Colonic mucosa (tissue), 4 donors: ENCODE measurements at regions not wholly inside any gene's neighbourhood (a gene's known extent, or its start where the extent isn't known, plus 50 kb on each side); places are given as distances from the start of the nearest gene placed in this dataset.

Experiments used
- DNase-seq: peaks from one replicate; pipeline ENCODE4 v3.0.0-alpha.2; 2020
- H3K27ac ChIP-seq: fragments of 200-600 bp; one replicate; pipeline ENCODE4 v1.8.0; 2021
- H3K27me3 ChIP-seq: fragments of 200-600 bp; one replicate; pipeline ENCODE4 v1.8.0; 2021
- H3K36me3 ChIP-seq: fragments of 200-600 bp; one replicate; pipeline ENCODE4 v1.8.0; 2021
- H3K4me1 ChIP-seq: fragments of 200-600 bp; one replicate; pipeline ENCODE4 v1.8.0; 2021; ENCODE audit warnings: mild to moderate bottlenecking
- H3K4me3 ChIP-seq: fragments of 200-600 bp; one replicate; pipeline ENCODE4 v1.8.0; 2021
- H3K9ac ChIP-seq, 2 donors: one replicate each; pipeline ENCODE4 v1.7.0; 2013; ENCODE audit warnings: control low read depth in 2 of 2, low read depth in 2 of 2, low read length in 2 of 2
- H3K9me3 ChIP-seq: fragments of 200-600 bp; one replicate; pipeline ENCODE4 v1.8.0; 2021
- intact Hi-C: fragments of 100-400 bp; cut with DNase I; formaldehyde crosslinking; loops from one replicate; pipeline ENCODE4 v1.14.1; 2022
- TF ChIP-seq, protein P1 (sequence below): fragments of 200-600 bp; IDR thresholded peaks from one replicate; pipeline ENCODE4 v1.8.0; 2022; ENCODE audit warnings: antibody characterized with exemption, mild to moderate bottlenecking
- donor health status: healthy.
- donor health status: DM: no; HTN: no; CAD: no.
- donor health status: DM: no; HTN: no; CAD: no.

DNA sequence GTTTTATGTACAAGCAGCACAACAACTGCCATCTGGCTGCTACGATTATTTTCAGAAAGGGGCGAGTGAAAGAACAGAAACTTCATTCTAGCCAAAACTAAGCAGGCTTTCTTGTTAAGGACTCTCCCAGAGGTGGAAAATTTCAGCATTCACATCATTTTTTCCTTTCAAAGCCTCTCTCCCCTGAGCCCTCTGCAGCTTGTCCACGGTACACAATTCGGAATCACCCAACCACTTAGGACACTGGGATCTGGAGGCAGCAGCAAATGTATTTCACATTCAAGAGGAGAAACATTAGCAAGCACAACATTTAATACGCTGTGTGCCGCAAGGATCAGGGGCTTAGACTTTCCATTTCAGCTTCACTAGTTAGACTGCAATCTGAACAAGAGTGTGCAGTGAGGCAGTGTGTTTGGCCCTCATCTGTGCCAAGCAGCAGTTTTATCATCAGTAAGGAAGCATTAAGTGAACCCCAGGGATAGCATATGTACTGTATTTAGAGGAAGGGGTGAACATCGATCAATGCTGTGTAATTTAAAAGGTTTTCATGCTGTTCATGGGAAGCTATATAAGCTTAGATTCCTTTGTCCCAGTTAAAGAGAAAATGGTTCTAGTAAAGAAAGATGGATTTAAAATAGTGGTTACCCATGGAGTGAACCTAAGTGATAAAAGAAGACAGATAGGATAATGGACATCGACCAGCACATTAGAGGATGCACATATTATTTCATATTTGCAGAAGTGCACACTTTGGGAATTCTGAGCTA, 504.9 kb downstream of the TBL1XR1 start:
- H3K4me1 ChIP-seq, result no peaks in the 10 kb centered on the region
- no peaks in the 10 kb centered on the region for H3K36me3 ChIP-seq
- H3K4me3 ChIP-seq, result no peak overlapping the region
- intact Hi-C loops, result no loop called here
- H3K9ac ChIP-seq, result no peak overlapping the region
- no peaks in the 10 kb centered on the region for H3K9me3 ChIP-seq
- TF ChIP-seq, protein P1, sequence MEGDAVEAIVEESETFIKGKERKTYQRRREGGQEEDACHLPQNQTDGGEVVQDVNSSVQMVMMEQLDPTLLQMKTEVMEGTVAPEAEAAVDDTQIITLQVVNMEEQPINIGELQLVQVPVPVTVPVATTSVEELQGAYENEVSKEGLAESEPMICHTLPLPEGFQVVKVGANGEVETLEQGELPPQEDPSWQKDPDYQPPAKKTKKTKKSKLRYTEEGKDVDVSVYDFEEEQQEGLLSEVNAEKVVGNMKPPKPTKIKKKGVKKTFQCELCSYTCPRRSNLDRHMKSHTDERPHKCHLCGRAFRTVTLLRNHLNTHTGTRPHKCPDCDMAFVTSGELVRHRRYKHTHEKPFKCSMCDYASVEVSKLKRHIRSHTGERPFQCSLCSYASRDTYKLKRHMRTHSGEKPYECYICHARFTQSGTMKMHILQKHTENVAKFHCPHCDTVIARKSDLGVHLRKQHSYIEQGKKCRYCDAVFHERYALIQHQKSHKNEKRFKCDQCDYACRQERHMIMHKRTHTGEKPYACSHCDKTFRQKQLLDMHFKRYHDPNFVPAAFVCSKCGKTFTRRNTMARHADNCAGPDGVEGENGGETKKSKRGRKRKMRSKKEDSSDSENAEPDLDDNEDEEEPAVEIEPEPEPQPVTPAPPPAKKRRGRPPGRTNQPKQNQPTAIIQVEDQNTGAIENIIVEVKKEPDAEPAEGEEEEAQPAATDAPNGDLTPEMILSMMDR, result no peak
- no peak for DNase-seq
- no peak overlapping the region for H3K27ac ChIP-seq
- no peaks in the 10 kb centered on the region for H3K27me3 ChIP-seq

DNA sequence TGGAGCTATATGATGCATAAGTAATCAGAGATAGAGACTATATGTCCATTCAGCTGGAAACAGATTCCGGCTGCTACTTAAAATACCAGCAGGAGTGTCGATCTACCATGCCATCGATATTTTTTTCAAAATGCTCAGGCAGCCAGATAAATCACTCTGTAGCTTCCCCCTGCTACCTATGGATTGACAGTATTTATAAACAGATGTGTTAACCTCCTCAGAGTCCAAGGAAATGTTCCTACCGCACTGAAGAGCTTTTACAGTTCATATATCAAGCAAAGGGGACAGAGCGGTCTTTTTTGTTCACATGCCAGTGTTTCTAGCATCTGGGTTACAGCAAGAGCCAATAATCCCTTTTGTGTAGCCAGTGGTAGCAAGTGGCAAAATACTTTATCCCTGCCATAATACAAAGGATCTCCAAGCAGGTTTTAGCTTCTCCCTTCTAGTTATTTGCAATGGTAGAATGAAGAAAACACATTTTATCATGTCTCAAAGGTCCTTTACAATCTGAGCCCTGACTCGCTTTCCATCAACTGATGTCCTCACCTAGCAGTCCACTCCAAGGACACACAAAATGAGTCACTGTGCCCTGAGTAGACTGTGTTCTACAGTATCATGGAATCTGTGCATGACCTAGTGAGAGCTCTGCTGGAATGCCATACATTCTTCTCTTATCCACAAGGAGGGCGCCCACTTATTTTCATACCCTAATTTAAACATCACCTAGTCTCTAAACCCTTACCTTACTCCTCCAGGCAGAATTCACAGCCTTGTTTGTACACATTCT, 507.0 kb downstream of the TBL1XR1 start:
- Histone ChIP-seq H3K27ac (no peak overlapping the region), H3K4me1 (no peaks in the 10 kb centered on the region), H3K9me3 (no peaks in the 10 kb centered on the region), H3K9ac (no peak overlapping the region), H3K4me3 (no peak overlapping the region), H3K27me3 (no peaks in the 10 kb centered on the region), H3K36me3 (no peaks in the 10 kb centered on the region)
- TF ChIP-seq, protein P1, result no peak
- no peak for DNase-seq
- intact Hi-C loops, result no loop called here

GRCh38 chr3:176687754-176688153, 509.5 kb downstream of the TBL1XR1 start:
- H3K36me3 ChIP-seq, result no peaks in the 10 kb centered on the region

GRCh38 chr3:176683382-176683781, 513.9 kb downstream of the TBL1XR1 start:
- no peaks in the 10 kb centered on the region for H3K36me3 ChIP-seq
- no peak overlapping the region for H3K9ac ChIP-seq
- H3K4me3 ChIP-seq, result no peak overlapping the region
- intact Hi-C loops, result no loop called here
- no peak overlapping the region for H3K27ac ChIP-seq
- DNase-seq, result no peak
- TF ChIP-seq, protein P1, result no peak
- H3K9me3 ChIP-seq, result no peaks in the 10 kb centered on the region
- no peaks in the 10 kb centered on the region for H3K27me3 ChIP-seq
- no peaks in the 10 kb centered on the region for H3K4me1 ChIP-seq

More at GRCh38 chr3:176687754-176688153, 509.5 kb downstream of the TBL1XR1 start:
- no peaks in the 10 kb centered on the region for H3K27me3 ChIP-seq
- intact Hi-C loops, result no loop called here
- TF ChIP-seq, protein P1, result no peak
- H3K27ac ChIP-seq, result no peak overlapping the region
- no peaks in the 10 kb centered on the region for H3K9me3 ChIP-seq
- no peak overlapping the region for H3K4me3 ChIP-seq
- no peak for DNase-seq
- no peaks in the 10 kb centered on the region for H3K4me1 ChIP-seq
- H3K9ac ChIP-seq, result no peak overlapping the region

DNA sequence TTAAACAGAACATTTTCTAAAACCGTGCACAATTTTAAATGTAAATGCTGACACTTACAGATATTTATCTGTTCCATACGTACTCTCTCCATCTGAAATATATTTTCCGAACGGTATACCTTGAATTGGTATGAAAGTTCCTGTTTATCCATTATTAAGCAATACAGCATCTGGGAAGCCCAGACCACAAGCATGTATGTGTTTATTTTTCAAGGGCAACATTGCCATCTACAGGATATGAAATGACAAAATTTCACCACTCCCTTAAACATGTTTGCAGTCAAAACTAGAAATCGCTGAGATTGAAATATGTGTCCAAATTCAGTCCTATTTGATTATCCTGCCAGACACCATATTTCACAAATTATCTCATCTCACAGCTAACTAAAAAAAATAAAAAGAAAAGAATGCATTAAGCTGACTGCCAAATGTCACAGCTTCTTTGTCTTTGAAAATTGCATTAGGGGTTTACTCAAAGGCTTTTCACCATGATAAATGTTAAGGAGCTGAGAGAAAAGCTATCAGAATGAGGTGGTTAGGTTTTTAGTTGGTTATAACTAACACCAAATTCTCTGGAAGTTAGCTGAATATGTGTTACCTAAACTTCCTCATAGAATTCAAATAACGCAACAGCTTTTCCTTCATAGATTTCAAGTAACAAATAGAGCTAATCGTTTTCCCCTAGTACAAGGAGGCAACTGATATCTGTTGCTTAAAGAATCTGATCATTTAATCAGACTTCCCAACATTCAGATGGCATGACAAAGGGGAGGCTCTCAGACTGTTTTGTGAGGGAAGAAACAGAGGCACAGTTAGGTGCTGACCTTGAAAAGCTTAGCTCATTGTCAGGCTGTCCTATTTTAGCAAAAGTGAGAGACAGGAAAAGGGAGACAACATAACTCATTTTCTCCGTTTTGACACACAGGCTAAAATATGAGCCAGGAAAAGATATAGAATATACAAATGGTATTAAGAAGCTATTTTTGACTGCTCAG, 533.1 kb downstream of the TBL1XR1 start:
- intact Hi-C loops, result no loop called here
- DNase-seq, result no peak
- no peak overlapping the region for H3K9ac ChIP-seq

More for the DNA sequence above, 533.1 kb downstream of the TBL1XR1 start:
- Histone ChIP-seq H3K27ac (no peak overlapping the region), H3K36me3 (no peaks in the 10 kb centered on the region), H3K4me1 (no peaks in the 10 kb centered on the region), H3K27me3 (no peaks in the 10 kb centered on the region), H3K9me3 (no peaks in the 10 kb centered on the region), H3K4me3 (no peak overlapping the region)
- TF ChIP-seq, protein P1, result no peak
